ENCODE measurements at regions not wholly inside any gene's neighbourhood (a gene's known extent, or its start where the extent isn't known, plus 50 kb on each side); places are given as distances from the start of the nearest gene placed in this dataset.

DNA sequence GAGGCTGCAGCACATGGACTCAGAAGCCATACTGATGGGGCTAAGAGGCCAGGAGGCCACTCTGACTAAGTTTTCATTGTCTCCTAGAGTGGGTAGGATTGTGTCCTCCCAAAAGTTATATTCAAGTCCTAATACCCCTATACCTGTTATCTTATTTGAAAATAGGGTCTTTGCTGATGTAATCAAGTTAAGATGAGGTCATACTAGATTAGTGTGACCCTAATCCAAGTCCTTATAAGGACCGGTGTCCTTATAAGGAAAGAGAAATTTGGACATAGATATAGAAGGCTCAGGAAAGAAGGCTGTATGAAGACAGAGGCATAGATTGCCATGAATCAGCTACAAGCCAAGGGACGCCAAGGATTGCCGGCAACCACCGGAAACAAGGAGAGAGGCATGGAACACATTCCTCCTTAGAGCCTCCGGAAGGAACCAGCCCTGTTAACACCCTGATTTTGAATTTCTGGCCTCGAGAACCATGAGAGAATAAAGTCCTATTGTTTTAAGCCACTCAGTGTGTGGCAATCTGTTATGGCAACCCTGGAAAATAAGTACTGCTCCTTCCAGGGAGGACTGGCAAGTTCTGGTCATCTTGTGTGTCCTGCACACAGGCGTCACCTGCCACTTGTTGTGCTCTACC is 157.0 kb downstream of the EMX2 start:
- Histone ChIP-seq H3K4me3 (no peak overlapping the region), H3K36me3 (ENCODE audit: control insufficient read depth in 2 of 2, insufficient read depth in 2 of 2, low read length in 1 of 2) (no peaks in the 10 kb centered on the region), H3K27ac (ENCODE audit: control insufficient read depth, insufficient read depth) (no peak overlapping the region), H3K9me3 (replicated peaks; ENCODE audit: control insufficient read depth, insufficient read depth, low read length) (no peaks in the 10 kb centered on the region), H4K20me1 (ENCODE audit: control insufficient read depth, insufficient read depth) (no peaks in the 10 kb centered on the region), H3K4me1 (ENCODE audit: control insufficient read depth, insufficient read depth, low read length) (no peaks in the 10 kb centered on the region), H2AFZ (ENCODE audit: control insufficient read depth, low read depth, low read length) (no peak overlapping the region), H3K9ac (ENCODE audit: control insufficient read depth, insufficient read depth, low read length) (no peak overlapping the region), H3K27me3 (replicated peaks in 1 of 2; ENCODE audit: control insufficient read depth in 2 of 2, insufficient read depth in 2 of 2, low read length in 1 of 2) (0 out of 4 replicates have a peak, but pooled peaks cover 0 to 4% of the 10 kb centered on the region in 2 experiments), H3K4me2 (ENCODE audit: control insufficient read depth, insufficient read depth) (no peak overlapping the region), H3K79me2 (ENCODE audit: control insufficient read depth, insufficient read depth, low read length) (no peaks in the 10 kb centered on the region)
- ChIA-PET CTCF (no interaction called here), SMC1A (ENCODE audit: uncharacterized antibody, unreplicated experiment) (no interaction called here), RAD21 (ENCODE audit: unreplicated experiment) (no interaction called here), POLR2A (no interaction called here)
- BruUV-seq (replicated peaks), result no TSS peak
- WGBS (ENCODE audit: insufficient coverage, insufficient replicate concordance, low lambda C conversion rate, missing lambda C conversion rate), result 37% methylated on average over 7 of the region's 7 CpGs
- TF ChIP-seq, protein P1, sequence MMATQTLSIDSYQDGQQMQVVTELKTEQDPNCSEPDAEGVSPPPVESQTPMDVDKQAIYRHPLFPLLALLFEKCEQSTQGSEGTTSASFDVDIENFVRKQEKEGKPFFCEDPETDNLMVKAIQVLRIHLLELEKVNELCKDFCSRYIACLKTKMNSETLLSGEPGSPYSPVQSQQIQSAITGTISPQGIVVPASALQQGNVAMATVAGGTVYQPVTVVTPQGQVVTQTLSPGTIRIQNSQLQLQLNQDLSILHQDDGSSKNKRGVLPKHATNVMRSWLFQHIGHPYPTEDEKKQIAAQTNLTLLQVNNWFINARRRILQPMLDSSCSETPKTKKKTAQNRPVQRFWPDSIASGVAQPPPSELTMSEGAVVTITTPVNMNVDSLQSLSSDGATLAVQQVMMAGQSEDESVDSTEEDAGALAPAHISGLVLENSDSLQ (IDR thresholded peaks at IDR 0.05), result no peak
- TF ChIP-seq BMI1 (IDR thresholded peaks at IDR 0.05; ENCODE audit: borderline replicate concordance) (no peak), RBBP5 (conservative IDR thresholded peaks at IDR 0.05) (no peak), FOS (IDR thresholded peaks at IDR 0.05; ENCODE audit: borderline replicate concordance, extremely low read depth, insufficient read length) (no peak), CHD1 (IDR thresholded peaks at IDR 0.05; ENCODE audit: low read depth, low read length) (no peak), PAX5 (IDR thresholded peaks at IDR 0.05; ENCODE audit: borderline replicate concordance, low read depth, low read length) (no peak)
- TF ChIP-seq, protein P2, sequence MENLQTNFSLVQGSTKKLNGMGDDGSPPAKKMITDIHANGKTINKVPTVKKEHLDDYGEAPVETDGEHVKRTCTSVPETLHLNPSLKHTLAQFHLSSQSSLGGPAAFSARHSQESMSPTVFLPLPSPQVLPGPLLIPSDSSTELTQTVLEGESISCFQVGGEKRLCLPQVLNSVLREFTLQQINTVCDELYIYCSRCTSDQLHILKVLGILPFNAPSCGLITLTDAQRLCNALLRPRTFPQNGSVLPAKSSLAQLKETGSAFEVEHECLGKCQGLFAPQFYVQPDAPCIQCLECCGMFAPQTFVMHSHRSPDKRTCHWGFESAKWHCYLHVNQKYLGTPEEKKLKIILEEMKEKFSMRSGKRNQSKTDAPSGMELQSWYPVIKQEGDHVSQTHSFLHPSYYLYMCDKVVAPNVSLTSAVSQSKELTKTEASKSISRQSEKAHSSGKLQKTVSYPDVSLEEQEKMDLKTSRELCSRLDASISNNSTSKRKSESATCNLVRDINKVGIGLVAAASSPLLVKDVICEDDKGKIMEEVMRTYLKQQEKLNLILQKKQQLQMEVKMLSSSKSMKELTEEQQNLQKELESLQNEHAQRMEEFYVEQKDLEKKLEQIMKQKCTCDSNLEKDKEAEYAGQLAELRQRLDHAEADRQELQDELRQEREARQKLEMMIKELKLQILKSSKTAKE (IDR thresholded peaks at IDR 0.05; ENCODE audit: low read depth, poor library complexity, severe bottlenecking), result no peak
- in situ Hi-C loops (cut with MboI), result no loop called here
- DNase-seq (ENCODE audit: low read depth, low spot score) (no peak), FAIRE-seq (no peak), ATAC-seq (no peak)
- intact Hi-C loops (cut with micrococcal nuclease; ENCODE audit: unreplicated experiment), result no loop called here

Data from GM12878 (cell line).